Thyroid gland (tissue), 4 donors: ENCODE measurements at regions not wholly inside any gene's neighbourhood (a gene's known extent, or its start where the extent isn't known, plus 50 kb on each side); places are given as distances from the start of the nearest gene placed in this dataset.

Experiments
- DNase-seq, 2 donors: peaks; one replicate each; pipeline ENCODE4 v3.0.0-alpha.2; 2019
- H3K27ac ChIP-seq, 3 donors: fragments of 200-600 bp; sonication (generic); 1 replicate in 2 of 3; 2 replicates in 1 of 3; pipeline ENCODE4 v1.5.1; 2016 to 2019; ENCODE audit warnings: mild to moderate bottlenecking in 1 of 3, moderate library complexity in 1 of 3
- H3K27me3 ChIP-seq: fragments of 200-600 bp; sonication (generic); one replicate; pipeline ENCODE4 v1.5.1; 2019
- H3K36me3 ChIP-seq, 2 donors: fragments of 200-600 bp; sonication (generic); one replicate each; pipeline ENCODE4 v1.5.1; 2016 to 2019
- H3K4me1 ChIP-seq, 2 donors: fragments of 200-600 bp; sonication (generic); one replicate each; pipeline ENCODE4 v1.5.1; 2017 to 2019
- H3K4me3 ChIP-seq, 3 donors: fragments of 200-600 bp; sonication (generic); replicated peaks in 1 of 3; 1 replicate in 2 of 3; 2 replicates in 1 of 3; pipeline ENCODE4 v1.5.1; 2016; ENCODE audit warnings: mild to moderate bottlenecking in 1 of 3
- H3K9me3 ChIP-seq: fragments of 200-600 bp; sonication (generic); one replicate; pipeline ENCODE4 v1.5.1; 2017
- POLR2A ChIP-seq, 2 donors: fragments of 450-650 bp; IDR thresholded peaks; one replicate each; pipeline ENCODE4 v1.6.1; 2017; ENCODE audit warnings: antibody characterized with exemption in 2 of 2, mild to moderate bottlenecking in 2 of 2, moderate library complexity in 1 of 2
- WGBS, 2 donors: methylation state at CpG; one replicate each; pipeline ENCODE4 v1.1.5; 2017; 5-methylcytosine and 5-hydroxymethylcytosine counted together
- intact Hi-C: fragments of 100-400 bp; cut with DNase I; formaldehyde crosslinking; loops from one replicate; pipeline ENCODE4 v1.15.1; 2023
- TF ChIP-seq, protein P1 (sequence below), 6 experiments: fragments of 200-600 bp in 3 of 6; fragments of 450-650 bp in 3 of 6; sonication (generic) in 3 of 6; IDR thresholded peaks; one replicate each; pipeline ENCODE4 v1.5.1; 2016 to 2019; ENCODE audit warnings: antibody characterized with exemption in 6 of 6, mild to moderate bottlenecking in 2 of 6, inconsistent platforms in 1 of 6, moderate library complexity in 1 of 6

DNA sequence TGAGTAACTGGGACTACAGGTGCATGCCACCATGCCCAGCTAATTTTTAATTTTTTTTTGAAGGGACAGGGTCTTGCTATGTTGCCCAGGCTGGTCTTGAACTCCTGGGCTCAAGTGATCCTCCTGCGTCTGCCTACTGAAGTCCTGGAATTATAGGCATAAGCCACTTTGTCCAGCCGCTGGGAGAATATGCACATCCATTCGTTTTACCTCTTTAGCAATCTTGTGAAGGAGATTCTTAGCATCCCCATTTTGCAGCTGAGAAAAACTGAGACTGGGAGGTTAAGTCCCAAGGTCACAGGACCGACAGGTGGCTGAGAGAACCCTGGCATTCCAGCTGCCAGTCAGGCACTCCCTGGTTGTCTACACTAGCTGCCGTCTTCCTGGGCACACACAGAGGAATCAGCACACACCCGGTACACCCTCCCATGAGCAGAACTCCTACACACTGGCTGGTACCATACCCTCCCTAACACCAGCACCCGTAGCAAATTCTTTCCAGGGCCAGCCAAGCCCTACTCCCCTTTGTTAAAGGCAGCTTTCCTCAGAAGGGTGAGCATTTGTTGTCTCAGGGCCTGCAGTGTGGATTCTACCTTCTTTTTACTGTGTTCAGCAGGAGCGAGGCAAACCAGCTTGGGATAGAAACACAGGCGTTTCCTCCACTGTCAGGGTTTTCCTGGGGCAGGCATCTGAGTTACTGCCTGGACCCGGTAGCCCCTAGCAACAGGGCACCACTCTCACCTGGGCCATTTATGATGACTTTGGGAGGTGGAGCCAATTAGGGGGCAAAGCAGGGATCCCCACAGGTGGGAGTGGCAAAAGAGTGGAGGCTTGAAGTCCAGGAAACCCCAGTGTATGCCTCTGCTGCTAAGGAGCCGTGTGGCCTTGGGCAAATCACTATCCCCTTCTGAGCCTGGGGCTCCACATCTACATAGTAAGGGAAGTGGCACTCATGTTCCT is 70.2 kb downstream of the IRF2BPL start:
- Histone ChIP-seq H3K4me1 (peaks cover 55 to 75% of the 10 kb centered on the region in 2 donors), H3K27me3 (no peaks in the 10 kb centered on the region), H3K27ac (peak overlapping the region; percentile 95 to 98 (median 97)), H3K4me3 (no peak overlapping the region), H3K36me3 (no peaks in the 10 kb centered on the region), H3K9me3 (no peaks in the 10 kb centered on the region)
- 84 to 90% methylated on average over 10 to 11 of the region's 11 CpGs for WGBS, 2 donors
- DNase-seq: no peak
- no peak for TF ChIP-seq POLR2A (IDR thresholded peaks at IDR 0.05)
- TF ChIP-seq, protein P1, sequence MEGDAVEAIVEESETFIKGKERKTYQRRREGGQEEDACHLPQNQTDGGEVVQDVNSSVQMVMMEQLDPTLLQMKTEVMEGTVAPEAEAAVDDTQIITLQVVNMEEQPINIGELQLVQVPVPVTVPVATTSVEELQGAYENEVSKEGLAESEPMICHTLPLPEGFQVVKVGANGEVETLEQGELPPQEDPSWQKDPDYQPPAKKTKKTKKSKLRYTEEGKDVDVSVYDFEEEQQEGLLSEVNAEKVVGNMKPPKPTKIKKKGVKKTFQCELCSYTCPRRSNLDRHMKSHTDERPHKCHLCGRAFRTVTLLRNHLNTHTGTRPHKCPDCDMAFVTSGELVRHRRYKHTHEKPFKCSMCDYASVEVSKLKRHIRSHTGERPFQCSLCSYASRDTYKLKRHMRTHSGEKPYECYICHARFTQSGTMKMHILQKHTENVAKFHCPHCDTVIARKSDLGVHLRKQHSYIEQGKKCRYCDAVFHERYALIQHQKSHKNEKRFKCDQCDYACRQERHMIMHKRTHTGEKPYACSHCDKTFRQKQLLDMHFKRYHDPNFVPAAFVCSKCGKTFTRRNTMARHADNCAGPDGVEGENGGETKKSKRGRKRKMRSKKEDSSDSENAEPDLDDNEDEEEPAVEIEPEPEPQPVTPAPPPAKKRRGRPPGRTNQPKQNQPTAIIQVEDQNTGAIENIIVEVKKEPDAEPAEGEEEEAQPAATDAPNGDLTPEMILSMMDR (IDR thresholded peaks at IDR 0.05): no peak
- intact Hi-C loops: loop anchor here (5.0 kb wide), 2 partner anchors 41 to 69 kb away; partner anchors contain the start of gene IRF2BPL

DNA sequence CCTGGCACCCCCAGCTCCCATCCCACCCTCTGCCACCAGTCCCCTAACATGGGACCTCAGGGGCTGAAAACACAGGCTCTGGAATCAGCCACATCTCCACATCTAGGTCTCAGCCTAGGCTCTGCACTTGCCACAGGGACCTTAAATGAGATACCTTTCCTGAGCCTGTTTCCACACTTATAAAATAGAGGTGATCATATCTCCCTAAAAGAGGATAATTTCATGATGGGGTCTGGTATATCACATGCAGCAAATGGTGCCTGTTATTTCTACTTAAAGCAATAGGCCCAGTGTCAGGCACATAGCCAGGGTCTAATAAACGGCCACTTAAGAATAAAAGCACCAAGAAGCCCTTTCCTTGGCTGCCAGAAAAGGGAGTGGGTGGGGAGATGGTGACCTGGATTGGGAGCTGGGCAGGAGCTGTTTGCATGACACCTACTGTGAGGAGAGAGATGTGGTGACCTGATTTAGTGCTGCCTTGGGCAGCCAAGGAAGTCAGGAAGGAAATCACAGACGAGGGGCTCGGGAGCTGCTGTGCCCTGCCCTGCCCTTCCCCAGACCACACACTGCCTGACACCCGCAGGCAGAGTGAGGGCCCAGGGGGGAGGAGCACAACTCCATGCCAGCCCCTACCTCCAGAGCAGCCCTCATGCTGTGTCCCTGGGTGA is 71.2 kb downstream of the IRF2BPL start:
- peak overlapping the region; percentile 95 to 98 (median 97) for H3K27ac ChIP-seq
- TF ChIP-seq, protein P1 (IDR thresholded peaks at IDR 0.05): no peak
- TF ChIP-seq POLR2A (IDR thresholded peaks at IDR 0.05): peak in 1 of 2 donors; percentile 44
- H3K4me1 ChIP-seq: peaks cover 55 to 74% of the 10 kb centered on the region in 2 donors
- 2 to 15% methylated on average over 4 of the region's 4 CpGs for WGBS, 2 donors
- DNase-seq: peak; percentile 84 to 88
- H3K27me3 ChIP-seq: no peaks in the 10 kb centered on the region
- intact Hi-C loops: loop anchor here (5.0 kb wide), 2 partner anchors 40 to 70 kb away; partner anchors contain the start of gene IRF2BPL
- no peaks in the 10 kb centered on the region for H3K9me3 ChIP-seq
- H3K36me3 ChIP-seq: no peaks in the 10 kb centered on the region
- no peak overlapping the region for H3K4me3 ChIP-seq

DNA sequence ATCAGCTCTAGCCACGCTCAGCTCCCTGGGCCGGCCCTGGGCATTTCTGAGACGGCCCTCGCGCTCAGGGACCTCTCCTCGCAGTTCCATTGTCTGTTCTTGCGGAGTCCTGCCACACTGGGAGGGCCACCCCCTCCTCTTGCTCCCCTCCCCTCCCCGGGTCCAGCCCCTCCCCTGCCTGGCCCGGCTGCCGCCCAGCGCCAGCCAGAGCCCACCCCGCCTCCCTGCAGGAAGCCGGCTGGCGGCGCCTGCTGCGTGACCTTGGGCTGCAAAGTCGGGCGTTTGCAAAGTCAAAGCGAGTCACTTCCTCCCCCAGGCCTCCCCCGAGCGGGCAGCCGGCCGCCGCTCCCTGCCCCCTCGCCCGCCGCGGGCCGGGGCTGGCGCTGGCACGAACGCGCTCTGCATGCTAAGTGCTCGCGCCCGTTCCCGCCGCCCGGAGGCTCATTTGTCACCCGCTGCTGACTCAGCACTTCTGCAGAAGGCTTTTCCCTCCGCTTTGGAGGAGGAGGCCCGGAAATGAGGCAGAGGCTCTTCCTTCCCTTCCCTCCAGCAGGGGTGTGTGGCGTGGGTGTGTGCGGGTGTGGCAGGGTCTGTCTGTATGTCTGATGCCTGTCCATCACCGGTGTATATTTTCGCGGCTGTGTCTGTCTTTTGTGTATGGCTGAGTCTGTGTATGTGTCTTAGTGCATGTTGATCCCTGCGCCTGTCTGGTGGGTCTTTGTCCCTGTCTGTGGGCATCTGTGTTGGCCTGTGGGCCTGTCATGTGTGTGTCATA is 72.0 kb downstream of the IRF2BPL start:
- WGBS, 2 donors: 4 to 5% methylated on average over 8 to 31 of the region's 48 CpGs
- H3K4me1 ChIP-seq: peaks cover 51 to 68% of the 10 kb centered on the region in 2 donors
- DNase-seq: peak; percentile 96
- TF ChIP-seq, protein P1 (IDR thresholded peaks at IDR 0.05): peak in 4 of 6 experiments; percentile 17 to 33 (median 28)
- peak in 1 of 2 donors; percentile 68 for TF ChIP-seq POLR2A (IDR thresholded peaks at IDR 0.05)
- peak overlapping the region; percentile 95 to 98 (median 97) for H3K27ac ChIP-seq
- H3K9me3 ChIP-seq: no peaks in the 10 kb centered on the region
- no peaks in the 10 kb centered on the region for H3K27me3 ChIP-seq
- peak overlapping the region in 1 of 3 donors; percentile 15 for H3K4me3 ChIP-seq
- no peaks in the 10 kb centered on the region for H3K36me3 ChIP-seq
- intact Hi-C loops: loop anchor here (5.0 kb wide), 2 partner anchors 39 to 71 kb away; partner anchors contain the start of gene IRF2BPL

DNA sequence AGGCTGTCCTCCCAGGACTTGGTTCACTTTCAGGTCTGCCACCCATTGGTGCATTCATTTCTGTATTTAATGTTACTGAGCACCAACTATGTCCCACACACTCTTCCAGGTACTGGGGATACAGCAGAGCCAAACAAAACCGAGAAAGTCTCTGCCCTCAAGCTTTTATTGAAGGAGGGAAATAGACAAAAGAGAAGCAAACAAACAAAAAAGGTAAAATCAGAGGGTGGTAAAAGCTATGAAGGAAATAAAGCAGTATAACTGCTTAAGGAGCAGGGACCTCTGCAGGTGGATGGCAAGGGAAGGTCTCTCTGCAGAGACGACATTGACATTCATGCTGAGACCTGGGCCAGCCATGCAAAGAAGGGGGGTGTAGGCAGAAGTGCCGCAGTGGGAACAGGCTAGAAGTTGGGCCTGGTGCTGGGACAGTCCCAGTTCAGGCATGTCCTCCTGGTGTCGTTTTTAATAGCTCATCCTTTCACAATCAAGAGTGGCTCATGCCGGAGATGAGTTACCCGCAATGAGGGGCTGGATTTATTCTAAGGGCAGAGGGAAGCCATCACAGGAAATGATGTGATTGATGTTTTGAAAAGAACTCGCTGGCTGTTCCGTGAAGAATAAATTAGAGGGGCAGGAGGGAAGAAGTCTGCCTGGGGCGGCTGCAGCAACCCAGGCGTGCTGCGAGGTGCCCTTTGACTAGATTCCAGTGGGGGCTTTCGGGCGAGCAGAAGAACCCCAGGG is 72.8 kb downstream of the IRF2BPL start:
- H3K4me1 ChIP-seq: peaks cover 44 to 66% of the 10 kb centered on the region in 2 donors

More for the DNA sequence above, 72.8 kb downstream of the IRF2BPL start:
- H3K27ac ChIP-seq: peak overlapping the region; percentile 95 to 98 (median 97)
- no peaks in the 10 kb centered on the region for H3K27me3 ChIP-seq
- H3K9me3 ChIP-seq: no peaks in the 10 kb centered on the region
- H3K36me3 ChIP-seq: no peaks in the 10 kb centered on the region
- peak overlapping the region in 1 of 3 donors; percentile 15 for H3K4me3 ChIP-seq
- TF ChIP-seq, protein P1 (IDR thresholded peaks at IDR 0.05): no peak
- WGBS, 2 donors: 20 to 24% methylated on average over 11 of the region's 13 CpGs
- peak; percentile 29 to 40 for DNase-seq
- intact Hi-C loops: loop anchor here (5.0 kb wide), 2 partner anchors 38 to 72 kb away; partner anchors contain the start of gene IRF2BPL
